ENCODE measurements at regions not wholly inside any gene's neighbourhood (a gene's known extent, or its start where the extent isn't known, plus 50 kb on each side); places are given as distances from the start of the nearest gene placed in this dataset.

- Histone ChIP-seq H3K4me1 (no peaks in the 10 kb centered on the region), H3K27ac (no peak overlapping the region), H3K36me3 (no peaks in the 10 kb centered on the region), H3K4me3 (no peak overlapping the region), H3K9me3 (no peaks in the 10 kb centered on the region), H3K27me3 (ENCODE audit: low read depth) (no peaks in the 10 kb centered on the region)
- ATAC-seq (no peak), DNase-seq (no peak)
- TF ChIP-seq, protein P1, sequence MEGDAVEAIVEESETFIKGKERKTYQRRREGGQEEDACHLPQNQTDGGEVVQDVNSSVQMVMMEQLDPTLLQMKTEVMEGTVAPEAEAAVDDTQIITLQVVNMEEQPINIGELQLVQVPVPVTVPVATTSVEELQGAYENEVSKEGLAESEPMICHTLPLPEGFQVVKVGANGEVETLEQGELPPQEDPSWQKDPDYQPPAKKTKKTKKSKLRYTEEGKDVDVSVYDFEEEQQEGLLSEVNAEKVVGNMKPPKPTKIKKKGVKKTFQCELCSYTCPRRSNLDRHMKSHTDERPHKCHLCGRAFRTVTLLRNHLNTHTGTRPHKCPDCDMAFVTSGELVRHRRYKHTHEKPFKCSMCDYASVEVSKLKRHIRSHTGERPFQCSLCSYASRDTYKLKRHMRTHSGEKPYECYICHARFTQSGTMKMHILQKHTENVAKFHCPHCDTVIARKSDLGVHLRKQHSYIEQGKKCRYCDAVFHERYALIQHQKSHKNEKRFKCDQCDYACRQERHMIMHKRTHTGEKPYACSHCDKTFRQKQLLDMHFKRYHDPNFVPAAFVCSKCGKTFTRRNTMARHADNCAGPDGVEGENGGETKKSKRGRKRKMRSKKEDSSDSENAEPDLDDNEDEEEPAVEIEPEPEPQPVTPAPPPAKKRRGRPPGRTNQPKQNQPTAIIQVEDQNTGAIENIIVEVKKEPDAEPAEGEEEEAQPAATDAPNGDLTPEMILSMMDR (IDR thresholded peaks at IDR 0.05), result no peak
- intact Hi-C loops (cut with DNase I), result no loop called here
Observed at GRCh38 chr2:226233388-226233787, 566.2 kb downstream of the IRS1 start.

- TF ChIP-seq, protein P1 (IDR thresholded peaks at IDR 0.05), result no peak
- intact Hi-C loops (cut with DNase I), result no loop called here
Observed at GRCh38 chr2:226228080-226228479, 571.5 kb downstream of the IRS1 start.

GRCh38 chr2:226227341-226227740, 572.3 kb downstream of the IRS1 start:
- no peak for ATAC-seq
- Histone ChIP-seq H3K4me3 (no peak overlapping the region), H3K27ac (no peak overlapping the region), H3K9me3 (no peaks in the 10 kb centered on the region), H3K27me3 (ENCODE audit: low read depth) (no peaks in the 10 kb centered on the region), H3K36me3 (no peaks in the 10 kb centered on the region), H3K4me1 (no peaks in the 10 kb centered on the region)
- intact Hi-C loops (cut with DNase I), result no loop called here
- no peak for DNase-seq
- TF ChIP-seq, protein P1 (IDR thresholded peaks at IDR 0.05), result no peak

More at GRCh38 chr2:226228080-226228479, 571.5 kb downstream of the IRS1 start:
- H3K4me1 ChIP-seq, result no peaks in the 10 kb centered on the region
- no peak overlapping the region for H3K4me3 ChIP-seq
- DNase-seq (no peak), ATAC-seq (no peak)
- no peaks in the 10 kb centered on the region for H3K27me3 ChIP-seq (ENCODE audit: low read depth)
- no peak overlapping the region for H3K27ac ChIP-seq
- H3K36me3 ChIP-seq, result no peaks in the 10 kb centered on the region
- no peaks in the 10 kb centered on the region for H3K9me3 ChIP-seq

GRCh38 chr2:226223704-226224103, 575.9 kb downstream of the IRS1 start:
- DNase-seq (no peak), ATAC-seq (no peak)
- H3K27me3 ChIP-seq (ENCODE audit: low read depth), result no peaks in the 10 kb centered on the region
- H3K27ac ChIP-seq, result no peak overlapping the region
- TF ChIP-seq, protein P1 (IDR thresholded peaks at IDR 0.05), result no peak
- H3K4me1 ChIP-seq, result no peaks in the 10 kb centered on the region
- no peaks in the 10 kb centered on the region for H3K36me3 ChIP-seq
- intact Hi-C loops (cut with DNase I), result no loop called here
- no peak overlapping the region for H3K4me3 ChIP-seq
- no peaks in the 10 kb centered on the region for H3K9me3 ChIP-seq

GRCh38 chr2:226220511-226220910, 579.1 kb downstream of the IRS1 start:
- TF ChIP-seq, protein P1 (IDR thresholded peaks at IDR 0.05), result no peak
- no peaks in the 10 kb centered on the region for H3K27me3 ChIP-seq (ENCODE audit: low read depth)

DNA sequence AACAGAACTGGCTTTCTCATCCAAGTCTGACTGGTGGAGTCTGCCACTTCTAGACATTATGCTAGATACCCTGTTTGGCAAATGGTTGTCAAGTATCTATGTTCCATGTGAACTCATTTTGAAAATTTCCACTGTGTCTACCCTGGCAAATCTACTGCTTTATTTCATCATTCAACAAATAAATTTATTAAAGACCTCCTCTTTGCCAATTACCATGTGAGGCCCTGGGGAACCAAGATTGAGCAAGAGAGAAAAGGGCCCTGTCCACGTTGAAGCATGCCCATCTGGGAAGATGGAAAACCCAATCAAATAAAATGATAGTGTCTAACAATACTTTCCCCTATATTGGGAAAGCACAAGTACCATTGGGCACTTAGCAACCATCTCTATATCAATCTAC, 582.4 kb downstream of the IRS1 start:
- Histone ChIP-seq H3K9me3 (no peaks in the 10 kb centered on the region), H3K36me3 (no peaks in the 10 kb centered on the region), H3K4me1 (no peaks in the 10 kb centered on the region), H3K27me3 (ENCODE audit: low read depth) (no peaks in the 10 kb centered on the region), H3K4me3 (no peak overlapping the region), H3K27ac (no peak overlapping the region)
- no peak for ATAC-seq
- DNase-seq, result no peak
- TF ChIP-seq, protein P1 (IDR thresholded peaks at IDR 0.05), result no peak
- intact Hi-C loops (cut with DNase I), result no loop called here

More at GRCh38 chr2:226220511-226220910, 579.1 kb downstream of the IRS1 start:
- intact Hi-C loops (cut with DNase I), result no loop called here
- DNase-seq, result no peak
- no peaks in the 10 kb centered on the region for H3K36me3 ChIP-seq
- H3K4me3 ChIP-seq, result no peak overlapping the region
- no peaks in the 10 kb centered on the region for H3K9me3 ChIP-seq
- ATAC-seq, result no peak
- H3K4me1 ChIP-seq, result no peaks in the 10 kb centered on the region
- H3K27ac ChIP-seq, result no peak overlapping the region
